ENCODE measurements at regions not wholly inside any gene's neighbourhood (a gene's known extent, or its start where the extent isn't known, plus 50 kb on each side); places are given as distances from the start of the nearest gene placed in this dataset.

DNA sequence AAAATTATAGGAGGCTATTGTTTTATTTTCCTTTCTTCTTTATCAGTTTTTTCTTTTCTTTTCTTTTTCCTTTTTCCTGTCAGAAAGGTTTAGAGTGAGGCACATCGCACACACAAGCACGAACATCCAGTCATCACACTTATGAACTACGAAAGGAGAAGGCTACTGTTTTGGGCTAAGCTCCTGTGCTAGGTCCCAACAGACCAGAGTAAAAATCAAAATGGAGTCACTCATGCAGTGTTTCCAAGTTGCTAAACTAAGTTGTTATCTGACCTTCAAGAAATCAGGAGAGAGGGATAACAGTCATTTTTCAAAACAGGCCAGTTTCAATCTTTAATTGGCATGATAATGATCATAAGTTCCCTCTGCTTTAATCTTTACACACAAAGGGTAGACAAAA, 93.6 kb downstream of the CD24 start (continued):
- TF ChIP-seq, protein P1, sequence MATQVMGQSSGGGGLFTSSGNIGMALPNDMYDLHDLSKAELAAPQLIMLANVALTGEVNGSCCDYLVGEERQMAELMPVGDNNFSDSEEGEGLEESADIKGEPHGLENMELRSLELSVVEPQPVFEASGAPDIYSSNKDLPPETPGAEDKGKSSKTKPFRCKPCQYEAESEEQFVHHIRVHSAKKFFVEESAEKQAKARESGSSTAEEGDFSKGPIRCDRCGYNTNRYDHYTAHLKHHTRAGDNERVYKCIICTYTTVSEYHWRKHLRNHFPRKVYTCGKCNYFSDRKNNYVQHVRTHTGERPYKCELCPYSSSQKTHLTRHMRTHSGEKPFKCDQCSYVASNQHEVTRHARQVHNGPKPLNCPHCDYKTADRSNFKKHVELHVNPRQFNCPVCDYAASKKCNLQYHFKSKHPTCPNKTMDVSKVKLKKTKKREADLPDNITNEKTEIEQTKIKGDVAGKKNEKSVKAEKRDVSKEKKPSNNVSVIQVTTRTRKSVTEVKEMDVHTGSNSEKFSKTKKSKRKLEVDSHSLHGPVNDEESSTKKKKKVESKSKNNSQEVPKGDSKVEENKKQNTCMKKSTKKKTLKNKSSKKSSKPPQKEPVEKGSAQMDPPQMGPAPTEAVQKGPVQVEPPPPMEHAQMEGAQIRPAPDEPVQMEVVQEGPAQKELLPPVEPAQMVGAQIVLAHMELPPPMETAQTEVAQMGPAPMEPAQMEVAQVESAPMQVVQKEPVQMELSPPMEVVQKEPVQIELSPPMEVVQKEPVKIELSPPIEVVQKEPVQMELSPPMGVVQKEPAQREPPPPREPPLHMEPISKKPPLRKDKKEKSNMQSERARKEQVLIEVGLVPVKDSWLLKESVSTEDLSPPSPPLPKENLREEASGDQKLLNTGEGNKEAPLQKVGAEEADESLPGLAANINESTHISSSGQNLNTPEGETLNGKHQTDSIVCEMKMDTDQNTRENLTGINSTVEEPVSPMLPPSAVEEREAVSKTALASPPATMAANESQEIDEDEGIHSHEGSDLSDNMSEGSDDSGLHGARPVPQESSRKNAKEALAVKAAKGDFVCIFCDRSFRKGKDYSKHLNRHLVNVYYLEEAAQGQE (IDR thresholded peaks at IDR 0.05; ENCODE audit: unreplicated experiment) = no peak
- TF ChIP-seq EZH2phosphoT487 (IDR thresholded peaks at IDR 0.05; ENCODE audit: unreplicated experiment) = no peak
- no peak for TF ChIP-seq NANOG (IDR thresholded peaks at IDR 0.05; ENCODE audit: borderline replicate concordance)
- no peak for TF ChIP-seq ZNF331 (CRISPR knock-in tag; IDR thresholded peaks at IDR 0.05; ENCODE audit: low read depth)

DNA sequence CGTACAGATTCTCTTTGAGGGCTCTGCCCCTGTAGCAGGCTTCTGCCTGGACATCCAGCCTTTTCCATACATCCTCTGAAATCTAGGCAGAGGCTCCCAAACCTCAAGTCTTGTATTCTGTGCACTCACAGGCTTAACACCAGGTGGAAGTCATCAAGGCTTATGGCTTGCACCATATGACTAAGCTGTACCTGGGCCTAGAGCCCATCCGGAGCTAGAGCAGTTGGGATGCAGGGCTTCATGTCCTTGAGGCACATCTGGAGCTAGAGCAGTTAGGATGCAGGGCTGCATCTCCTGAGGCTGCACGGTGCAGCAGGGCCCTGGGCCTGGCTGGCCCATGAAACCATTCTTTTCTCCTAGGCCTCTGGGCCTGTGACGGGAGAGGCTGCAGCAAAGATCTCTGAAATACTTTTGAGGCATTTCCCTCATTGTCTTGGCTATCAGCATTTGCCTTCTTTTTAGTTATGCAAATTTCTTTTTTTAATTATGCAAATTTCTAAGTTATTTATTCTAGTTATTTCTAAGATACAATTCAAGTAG, 98.7 kb downstream of the CD24 start:
- H3K36me3 ChIP-seq (ENCODE audit: insufficient read depth) = peaks cover 19% of the 10 kb centered on the region
- H3K79me2 ChIP-seq (replicated peaks; ENCODE audit: insufficient read depth) = no peaks in the 10 kb centered on the region
- Mint-ChIP-seq H3K27ac (no peak overlapping the region), H3K9me3 (peaks cover 38% of the 10 kb centered on the region), H3K27me3 (ENCODE audit: insufficient read depth, low read depth, poor library complexity) (peaks cover 1% of the 10 kb centered on the region), H3K4me3 (no peak overlapping the region), H3K4me1 (no peaks in the 10 kb centered on the region), H3K36me3 (ENCODE audit: low read depth) (peaks cover 41% of the 10 kb centered on the region)
- no peak overlapping the region for H3K27ac ChIP-seq (ENCODE audit: low read depth)
- H2AFZ ChIP-seq = no peak overlapping the region
- no peak overlapping the region for H3K4me3 ChIP-seq
- no peak overlapping the region for H3K4me2 ChIP-seq
- no peak for DNase-seq (ENCODE audit: low spot score)
- TF ChIP-seq, protein P2, sequence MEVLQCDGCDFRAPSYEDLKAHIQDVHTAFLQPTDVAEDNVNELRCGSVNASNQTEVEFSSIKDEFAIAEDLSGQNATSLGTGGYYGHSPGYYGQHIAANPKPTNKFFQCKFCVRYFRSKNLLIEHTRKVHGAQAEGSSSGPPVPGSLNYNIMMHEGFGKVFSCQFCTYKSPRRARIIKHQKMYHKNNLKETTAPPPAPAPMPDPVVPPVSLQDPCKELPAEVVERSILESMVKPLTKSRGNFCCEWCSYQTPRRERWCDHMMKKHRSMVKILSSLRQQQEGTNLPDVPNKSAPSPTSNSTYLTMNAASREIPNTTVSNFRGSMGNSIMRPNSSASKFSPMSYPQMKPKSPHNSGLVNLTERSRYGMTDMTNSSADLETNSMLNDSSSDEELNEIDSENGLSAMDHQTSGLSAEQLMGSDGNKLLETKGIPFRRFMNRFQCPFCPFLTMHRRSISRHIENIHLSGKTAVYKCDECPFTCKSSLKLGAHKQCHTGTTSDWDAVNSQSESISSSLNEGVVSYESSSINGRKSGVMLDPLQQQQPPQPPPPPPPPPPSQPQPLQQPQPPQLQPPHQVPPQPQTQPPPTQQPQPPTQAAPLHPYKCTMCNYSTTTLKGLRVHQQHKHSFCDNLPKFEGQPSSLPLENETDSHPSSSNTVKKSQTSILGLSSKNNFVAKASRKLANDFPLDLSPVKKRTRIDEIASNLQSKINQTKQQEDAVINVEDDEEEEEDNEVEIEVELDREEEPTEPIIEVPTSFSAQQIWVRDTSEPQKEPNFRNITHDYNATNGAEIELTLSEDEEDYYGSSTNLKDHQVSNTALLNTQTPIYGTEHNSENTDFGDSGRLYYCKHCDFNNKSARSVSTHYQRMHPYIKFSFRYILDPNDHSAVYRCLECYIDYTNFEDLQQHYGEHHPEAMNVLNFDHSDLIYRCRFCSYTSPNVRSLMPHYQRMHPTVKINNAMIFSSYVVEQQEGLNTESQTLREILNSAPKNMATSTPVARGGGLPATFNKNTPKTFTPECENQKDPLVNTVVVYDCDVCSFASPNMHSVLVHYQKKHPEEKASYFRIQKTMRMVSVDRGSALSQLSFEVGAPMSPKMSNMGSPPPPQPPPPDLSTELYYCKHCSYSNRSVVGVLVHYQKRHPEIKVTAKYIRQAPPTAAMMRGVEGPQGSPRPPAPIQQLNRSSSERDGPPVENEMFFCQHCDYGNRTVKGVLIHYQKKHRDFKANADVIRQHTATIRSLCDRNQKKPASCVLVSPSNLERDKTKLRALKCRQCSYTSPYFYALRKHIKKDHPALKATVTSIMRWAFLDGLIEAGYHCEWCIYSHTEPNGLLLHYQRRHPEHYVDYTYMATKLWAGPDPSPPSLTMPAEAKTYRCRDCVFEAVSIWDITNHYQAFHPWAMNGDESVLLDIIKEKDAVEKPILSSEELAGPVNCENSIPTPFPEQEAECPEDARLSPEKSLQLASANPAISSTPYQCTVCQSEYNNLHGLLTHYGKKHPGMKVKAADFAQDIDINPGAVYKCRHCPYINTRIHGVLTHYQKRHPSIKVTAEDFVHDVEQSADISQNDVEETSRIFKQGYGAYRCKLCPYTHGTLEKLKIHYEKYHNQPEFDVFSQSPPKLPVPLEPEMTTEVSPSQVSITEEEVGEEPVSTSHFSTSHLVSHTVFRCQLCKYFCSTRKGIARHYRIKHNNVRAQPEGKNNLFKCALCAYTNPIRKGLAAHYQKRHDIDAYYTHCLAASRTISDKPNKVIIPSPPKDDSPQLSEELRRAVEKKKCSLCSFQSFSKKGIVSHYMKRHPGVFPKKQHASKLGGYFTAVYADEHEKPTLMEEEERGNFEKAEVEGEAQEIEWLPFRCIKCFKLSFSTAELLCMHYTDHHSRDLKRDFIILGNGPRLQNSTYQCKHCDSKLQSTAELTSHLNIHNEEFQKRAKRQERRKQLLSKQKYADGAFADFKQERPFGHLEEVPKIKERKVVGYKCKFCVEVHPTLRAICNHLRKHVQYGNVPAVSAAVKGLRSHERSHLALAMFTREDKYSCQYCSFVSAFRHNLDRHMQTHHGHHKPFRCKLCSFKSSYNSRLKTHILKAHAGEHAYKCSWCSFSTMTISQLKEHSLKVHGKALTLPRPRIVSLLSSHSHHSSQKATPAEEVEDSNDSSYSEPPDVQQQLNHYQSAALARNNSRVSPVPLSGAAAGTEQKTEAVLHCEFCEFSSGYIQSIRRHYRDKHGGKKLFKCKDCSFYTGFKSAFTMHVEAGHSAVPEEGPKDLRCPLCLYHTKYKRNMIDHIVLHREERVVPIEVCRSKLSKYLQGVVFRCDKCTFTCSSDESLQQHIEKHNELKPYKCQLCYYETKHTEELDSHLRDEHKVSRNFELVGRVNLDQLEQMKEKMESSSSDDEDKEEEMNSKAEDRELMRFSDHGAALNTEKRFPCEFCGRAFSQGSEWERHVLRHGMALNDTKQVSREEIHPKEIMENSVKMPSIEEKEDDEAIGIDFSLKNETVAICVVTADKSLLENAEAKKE (CRISPR knock-in tag; IDR thresholded peaks at IDR 0.05) = no peak
- TF ChIP-seq CREB1 (CRISPR knock-in tag; IDR thresholded peaks at IDR 0.05; ENCODE audit: low read depth) = no peak
- TF ChIP-seq NANOG (IDR thresholded peaks at IDR 0.05; ENCODE audit: borderline replicate concordance) = no peak
- no peak for TF ChIP-seq EZH2phosphoT487 (IDR thresholded peaks at IDR 0.05; ENCODE audit: unreplicated experiment)
- H4K20me1 ChIP-seq (replicated peaks; ENCODE audit: insufficient read depth) = no peaks in the 10 kb centered on the region
- no peaks in the 10 kb centered on the region for H3K27me3 ChIP-seq (ENCODE audit: insufficient read depth)
- H3K9me2 ChIP-seq (ENCODE audit: insufficient read depth) = 0 out of 2 replicates have a peak, but pooled peaks cover 6% of the 10 kb centered on the region
- no peaks in the 10 kb centered on the region for H3F3A ChIP-seq (replicated peaks; ENCODE audit: low read depth)
- H3K4me1 ChIP-seq (ENCODE audit: insufficient read depth) = no peaks in the 10 kb centered on the region; the same call in 1 of the 2 replicates
- no peak for ATAC-seq

Measured in GM23338 (cell line).